ENCODE measurements at regions not wholly inside any gene's neighbourhood (a gene's known extent, or its start where the extent isn't known, plus 50 kb on each side); places are given as distances from the start of the nearest gene placed in this dataset.

GRCh38 chr22:48609279-48609865 lies 1218.3 kb downstream of the BRD1 start:
- TF ChIP-seq CTCF (IDR thresholded peaks at IDR 0.05; ENCODE audit: insufficient read depth, low read length) (no peak), POLR2AphosphoS5 (IDR thresholded peaks at IDR 0.05; ENCODE audit: low read depth) (no peak), REST (IDR thresholded peaks at IDR 0.05; ENCODE audit: insufficient replicate concordance, low read depth) (no peak)

All from HL-60 (cell line).